GM12864 (cell line): ENCODE measurements at regions not wholly inside any gene's neighbourhood (a gene's known extent, or its start where the extent isn't known, plus 50 kb on each side); places are given as distances from the start of the nearest gene placed in this dataset.
"Not testable (repeated sequence)": the region's sequence is repeated elsewhere in the genome, so short reads cannot be mapped to it uniquely, and the experiment has no call there.

ENCODE experiments used
- DNase-seq: peaks from one replicate; pipeline ENCODE4 v3.0.0-alpha.2; 2011; ENCODE audit warnings: low read depth
- H3K4me3 ChIP-seq: 2 replicates; pipeline ENCODE4 v1.5.1; 2011; ENCODE audit warnings: mild to moderate bottlenecking, low read depth, low read length, control low read depth
- TF ChIP-seq, protein P1 (sequence below): IDR thresholded peaks from 2 replicates; pipeline ENCODE4 v1.5.1; 2011; ENCODE audit warnings: low read depth, mild to moderate bottlenecking, moderate library complexity, low read length, control low read depth, inconsistent platforms; ENCODE audit errors: missing control alignments

GRCh38 chr3:13188181-13188779 is 115.1 kb upstream of the IQSEC1 start:
- TF ChIP-seq, protein P1, sequence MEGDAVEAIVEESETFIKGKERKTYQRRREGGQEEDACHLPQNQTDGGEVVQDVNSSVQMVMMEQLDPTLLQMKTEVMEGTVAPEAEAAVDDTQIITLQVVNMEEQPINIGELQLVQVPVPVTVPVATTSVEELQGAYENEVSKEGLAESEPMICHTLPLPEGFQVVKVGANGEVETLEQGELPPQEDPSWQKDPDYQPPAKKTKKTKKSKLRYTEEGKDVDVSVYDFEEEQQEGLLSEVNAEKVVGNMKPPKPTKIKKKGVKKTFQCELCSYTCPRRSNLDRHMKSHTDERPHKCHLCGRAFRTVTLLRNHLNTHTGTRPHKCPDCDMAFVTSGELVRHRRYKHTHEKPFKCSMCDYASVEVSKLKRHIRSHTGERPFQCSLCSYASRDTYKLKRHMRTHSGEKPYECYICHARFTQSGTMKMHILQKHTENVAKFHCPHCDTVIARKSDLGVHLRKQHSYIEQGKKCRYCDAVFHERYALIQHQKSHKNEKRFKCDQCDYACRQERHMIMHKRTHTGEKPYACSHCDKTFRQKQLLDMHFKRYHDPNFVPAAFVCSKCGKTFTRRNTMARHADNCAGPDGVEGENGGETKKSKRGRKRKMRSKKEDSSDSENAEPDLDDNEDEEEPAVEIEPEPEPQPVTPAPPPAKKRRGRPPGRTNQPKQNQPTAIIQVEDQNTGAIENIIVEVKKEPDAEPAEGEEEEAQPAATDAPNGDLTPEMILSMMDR: no peak
- DNase-seq: no peak
- H3K4me3 ChIP-seq: no peak overlapping the region

- no peak for DNase-seq
- TF ChIP-seq, protein P1: no peak
These were observed 114.4 kb upstream of the IQSEC1 start for GRCh38 chr3:13187593-13187992.

DNA sequence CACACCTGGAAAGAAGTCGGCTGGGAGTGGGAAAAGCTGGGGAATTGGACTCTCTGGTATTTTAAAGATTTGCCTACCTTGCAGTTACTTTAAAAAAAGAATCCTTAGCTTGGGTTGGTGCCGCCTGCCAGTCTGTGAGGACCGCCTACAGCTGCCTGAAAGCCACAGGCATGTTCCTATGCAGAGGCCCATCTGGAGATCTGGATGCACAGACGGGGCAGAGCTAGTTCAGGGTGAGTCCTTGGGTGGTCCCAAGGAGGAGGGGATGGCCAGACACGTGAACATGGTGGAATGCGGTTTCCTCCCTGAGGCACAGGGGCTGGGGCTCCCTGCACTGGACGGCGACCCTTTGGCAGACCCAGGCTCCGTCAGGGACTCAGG is 113.2 kb upstream of the IQSEC1 start:
- TF ChIP-seq, protein P1: no peak
- DNase-seq: no peak
- no peak overlapping the region for H3K4me3 ChIP-seq

More at GRCh38 chr3:13187593-13187992, 114.4 kb upstream of the IQSEC1 start:
- H3K4me3 ChIP-seq: no peak overlapping the region

- TF ChIP-seq, protein P1: no peak
- no peak overlapping the region for H3K4me3 ChIP-seq
- DNase-seq: no peak
These were observed 112.7 kb upstream of the IQSEC1 start for GRCh38 chr3:13185737-13186434.

- not testable (repeated sequence) for H3K4me3 ChIP-seq, DNase-seq
These were observed 106.5 kb upstream of the IQSEC1 start for GRCh38 chr3:13179582-13180210.

DNA sequence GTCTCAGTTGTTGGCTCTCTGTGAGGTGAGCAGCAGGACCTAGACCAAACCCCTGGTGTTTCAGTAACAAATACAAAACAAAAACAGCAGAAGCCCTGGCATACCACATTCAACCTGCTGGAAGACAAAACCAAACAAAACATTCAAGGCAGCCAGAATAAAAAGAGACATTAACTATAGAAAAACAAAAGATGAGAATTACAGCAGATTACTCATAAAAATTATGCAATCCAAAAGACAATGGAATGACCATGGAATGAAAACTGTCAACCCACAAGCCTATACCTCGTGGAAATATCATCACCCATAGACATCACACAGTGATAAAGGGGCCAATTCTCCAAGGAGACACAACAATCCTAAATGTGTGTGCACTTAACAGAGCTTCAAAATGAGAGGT is 106.0 kb upstream of the IQSEC1 start:
- TF ChIP-seq, protein P1: no peak
- no peak for DNase-seq
- H3K4me3 ChIP-seq: no peak overlapping the region

DNA sequence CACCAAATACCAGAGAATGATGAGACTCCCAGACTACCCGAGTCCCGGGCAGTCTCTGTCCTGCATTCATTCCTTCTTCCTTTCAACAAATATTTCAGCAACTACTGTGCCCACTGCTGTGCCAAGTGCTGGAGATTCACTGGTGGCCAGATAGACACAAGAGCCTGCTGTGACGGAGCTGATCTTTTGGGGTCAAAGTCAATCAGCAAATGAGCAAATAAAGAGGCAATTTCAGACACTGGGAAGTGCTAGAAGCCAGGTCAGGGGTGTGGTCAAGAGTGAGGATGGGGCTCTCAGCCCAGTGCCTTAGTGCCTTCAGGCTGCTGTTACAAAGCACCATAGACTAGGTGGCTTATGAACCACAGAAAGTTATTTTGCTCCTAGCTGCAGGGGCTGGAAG is 104.9 kb upstream of the IQSEC1 start:
- TF ChIP-seq, protein P1: no peak
- no peak overlapping the region for H3K4me3 ChIP-seq
- DNase-seq: no peak
